BJ (cell line): ENCODE measurements at regions not wholly inside any gene's neighbourhood (a gene's known extent, or its start where the extent isn't known, plus 50 kb on each side); places are given as distances from the start of the nearest gene placed in this dataset.

Experiments
- CTCF ChIA-PET: fragments of 350-600 bp; formaldehyde crosslinking; extraction: SDS; loops from one replicate; lab custom pipeline; 2021; ENCODE audit warnings: antibody characterized with exemption, inconsistent platforms; lab: Yijun Ruan, JAX
- POLR2A ChIA-PET: fragments of 300-600 bp; sonication (Branson Sonifier 250); formaldehyde crosslinking; extraction: SDS; loops from one replicate; lab custom pipeline; 2021; ENCODE audit warnings: antibody characterized with exemption; lab: Charles Lee
- DNase-seq: peaks from one replicate; pipeline ENCODE4 v3.0.0-alpha.2; 2011; ENCODE audit warnings: low read depth
- H3K27me3 ChIP-seq: 2 replicates; pipeline ENCODE4 v1.6.0; 2011; ENCODE audit warnings: low read length; ENCODE audit not compliant: control insufficient read depth, insufficient read depth
- H3K36me3 ChIP-seq: 2 replicates; pipeline ENCODE4 v1.5.1; 2011; ENCODE audit warnings: low read length; ENCODE audit not compliant: control insufficient read depth, insufficient read depth
- H3K4me3 ChIP-seq: 2 replicates; pipeline ENCODE4 v1.5.1; 2011; ENCODE audit warnings: low read depth, mild to moderate bottlenecking, control low read depth, low read length
- CTCF ChIP-seq: IDR thresholded peaks from 2 replicates; pipeline ENCODE4 v1.5.1; 2011; ENCODE audit warnings: low read depth, mild to moderate bottlenecking, control low read depth, inconsistent platforms, low read length, moderate library complexity; ENCODE audit not compliant: insufficient read depth

- ChIA-PET POLR2A (no interaction called here), CTCF (interaction anchor here (3.1 kb wide), 1 partner anchor 9 kb away, joined by 11 read pairs; no protein-coding TSS in a partner anchor)
- no peaks in the 10 kb centered on the region for H3K36me3 ChIP-seq
- TF ChIP-seq CTCF: no peak
- no peak for DNase-seq
- peaks cover 3% of the 10 kb centered on the region for H3K27me3 ChIP-seq
- H3K4me3 ChIP-seq: no peak overlapping the region
These were observed 276.3 kb upstream of the PARD3B start for GRCh38 chr2:204268971-204269370.

DNA sequence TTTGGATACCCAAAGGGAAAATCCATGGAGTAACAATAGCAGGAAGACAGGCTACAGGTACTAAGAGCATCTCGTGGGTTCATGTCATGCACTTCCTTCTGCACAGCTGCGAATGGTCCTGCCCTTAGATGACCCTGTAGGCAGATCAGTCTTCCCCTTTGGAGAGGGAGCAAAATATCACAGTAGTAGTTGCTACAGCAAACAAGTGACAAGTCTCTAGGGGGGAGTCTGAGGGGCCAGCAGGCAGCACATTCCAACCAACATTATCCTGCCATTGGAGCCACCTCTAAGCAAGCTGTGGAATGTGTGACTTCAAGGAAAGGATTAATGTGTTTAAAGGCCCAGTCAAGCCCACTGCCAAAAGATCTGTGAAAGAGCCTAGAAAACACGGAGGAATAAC is 273.2 kb upstream of the PARD3B start:
- no peak for DNase-seq
- CTCF ChIA-PET: no interaction called here
- TF ChIP-seq CTCF: no peak
- Histone ChIP-seq H3K27me3 (no peaks in the 10 kb centered on the region), H3K36me3 (no peaks in the 10 kb centered on the region), H3K4me3 (no peak overlapping the region)
- POLR2A ChIA-PET: no interaction called here

- TF ChIP-seq CTCF: no peak
- ChIA-PET POLR2A (no interaction called here), CTCF (interaction anchor here (0.7 to 2.0 kb wide), 3 partner anchors 10 to 897 kb away, joined by 3 to 8 read pairs (median 3); no protein-coding TSS in a partner anchor)
- DNase-seq: no peak
- Histone ChIP-seq H3K4me3 (no peak overlapping the region), H3K27me3 (no peaks in the 10 kb centered on the region), H3K36me3 (no peaks in the 10 kb centered on the region)
These were observed 272.5 kb upstream of the PARD3B start for GRCh38 chr2:204272610-204273287.

DNA sequence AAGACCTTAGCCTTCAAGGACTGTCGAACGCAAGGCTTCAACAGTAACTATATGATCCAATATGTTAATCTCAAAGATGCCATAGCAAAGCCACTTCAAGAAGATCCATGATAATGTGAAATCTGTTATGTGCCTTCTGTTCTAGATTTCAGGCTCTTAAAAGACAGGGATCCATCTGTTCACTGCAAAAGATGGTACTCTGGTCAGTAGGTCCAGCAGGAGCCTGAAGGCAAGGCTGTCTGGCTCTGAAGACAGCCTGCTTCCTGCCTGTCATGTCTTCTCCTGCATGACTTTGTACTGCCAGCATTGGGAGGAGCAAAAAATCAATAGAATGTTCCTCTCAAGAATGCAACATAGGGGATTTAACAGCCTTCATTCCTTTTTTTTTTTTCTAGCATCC is 270.8 kb upstream of the PARD3B start:
- no peak for DNase-seq
- TF ChIP-seq CTCF: no peak

DNA sequence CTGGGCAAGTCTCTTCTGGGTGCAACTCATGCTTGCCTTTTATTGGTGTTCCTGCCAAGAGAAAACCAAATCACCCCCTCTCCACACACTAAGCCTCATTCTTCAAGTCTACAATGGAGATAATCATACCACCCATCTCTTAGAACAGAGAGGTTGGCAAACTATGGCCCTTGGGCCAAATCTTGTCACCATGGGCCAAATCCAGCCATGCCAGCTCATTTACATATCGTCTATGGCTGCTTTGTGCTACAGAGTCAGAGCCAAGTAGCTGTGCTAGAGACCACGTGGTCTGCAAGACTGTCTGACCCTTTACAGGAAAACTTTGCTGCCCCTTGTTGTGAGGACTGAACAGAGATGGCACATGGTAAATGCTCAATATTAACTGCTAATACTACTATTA is 270.3 kb upstream of the PARD3B start:
- no peak for TF ChIP-seq CTCF
- H3K36me3 ChIP-seq: no peaks in the 10 kb centered on the region
- DNase-seq: no peak
- POLR2A ChIA-PET: no interaction called here
- CTCF ChIA-PET: no interaction called here
- no peak overlapping the region for H3K4me3 ChIP-seq
- no peaks in the 10 kb centered on the region for H3K27me3 ChIP-seq

More for the DNA sequence above, 270.8 kb upstream of the PARD3B start:
- H3K27me3 ChIP-seq: no peaks in the 10 kb centered on the region
- no peaks in the 10 kb centered on the region for H3K36me3 ChIP-seq
- no peak overlapping the region for H3K4me3 ChIP-seq
- POLR2A ChIA-PET: no interaction called here
- CTCF ChIA-PET: interaction anchor here (1.3 to 2.0 kb wide), 2 partner anchors 12 to 13 kb away, joined by 3 to 8 read pairs; no protein-coding TSS in a partner anchor
